SU-DHL-6 (cell line): ENCODE measurements at regions not wholly inside any gene's neighbourhood (a gene's known extent, or its start where the extent isn't known, plus 50 kb on each side); places are given as distances from the start of the nearest gene placed in this dataset.

ENCODE experiments used
- CTCF ChIP-seq: fragments of 200-600 bp; sonication (generic); IDR thresholded peaks from one replicate; pipeline ENCODE4 v1.5.1; 2017; ENCODE audit warnings: antibody characterized with exemption, mild to moderate bottlenecking, low read length, moderate library complexity; ENCODE audit not compliant: insufficient read depth, poor library complexity, severe bottlenecking
- EZH2phosphoT487 ChIP-seq: fragments of 200-600 bp; sonication (generic), shearing (Covaris generic); conservative IDR thresholded peaks from 2 replicates; pipeline ENCODE4 v1.6.1; 2018; ENCODE audit warnings: mild to moderate bottlenecking, antibody characterized with exemption, low read length, moderate library complexity, mixed read lengths

- TF ChIP-seq CTCF, result no peak
- no peak for TF ChIP-seq EZH2phosphoT487
Measured at GRCh38 chr14:34187061-34187460, 236.2 kb upstream of the EGLN3 start.
